A549 (cell line): ENCODE measurements at regions not wholly inside any gene's neighbourhood (a gene's known extent, or its start where the extent isn't known, plus 50 kb on each side); places are given as distances from the start of the nearest gene placed in this dataset.

ENCODE experiments used
- JUN ChIP-seq, 2 experiments: fragments of >200 bp; sonication (Bioruptor Twin); formaldehyde crosslinking; IDR thresholded peaks; 2 replicates in 1 of 2; 3 replicates in 1 of 2; pipeline ENCODE4 v1.6.1; 2016 to 2017
- RNF2 ChIP-seq: fragments of 200-600 bp; sonication (generic); IDR thresholded peaks from 2 replicates; pipeline ENCODE4 v1.6.1; 2016; ENCODE audit warnings: low read depth, mild to moderate bottlenecking, antibody characterized with exemption, moderate library complexity, borderline replicate concordance
- TF ChIP-seq, protein P1 (sequence below): fragments of >200 bp; sonication (Bioruptor Twin); formaldehyde crosslinking; IDR thresholded peaks from 3 replicates; pipeline ENCODE4 v1.5.1; 2016
- TF ChIP-seq, protein P2 (sequence below): fragments of 150-350 bp; IDR thresholded peaks from 2 replicates; pipeline ENCODE4 v1.6.1; 2014; ENCODE audit warnings: low read depth, mild to moderate bottlenecking, low read length
- TF ChIP-seq, protein P3 (sequence below): fragments of 200-600 bp; sonication (generic); IDR thresholded peaks from 2 replicates; pipeline ENCODE4 v1.6.1; 2016; ENCODE audit warnings: antibody characterized with exemption, mild to moderate bottlenecking, moderate library complexity

DNA sequence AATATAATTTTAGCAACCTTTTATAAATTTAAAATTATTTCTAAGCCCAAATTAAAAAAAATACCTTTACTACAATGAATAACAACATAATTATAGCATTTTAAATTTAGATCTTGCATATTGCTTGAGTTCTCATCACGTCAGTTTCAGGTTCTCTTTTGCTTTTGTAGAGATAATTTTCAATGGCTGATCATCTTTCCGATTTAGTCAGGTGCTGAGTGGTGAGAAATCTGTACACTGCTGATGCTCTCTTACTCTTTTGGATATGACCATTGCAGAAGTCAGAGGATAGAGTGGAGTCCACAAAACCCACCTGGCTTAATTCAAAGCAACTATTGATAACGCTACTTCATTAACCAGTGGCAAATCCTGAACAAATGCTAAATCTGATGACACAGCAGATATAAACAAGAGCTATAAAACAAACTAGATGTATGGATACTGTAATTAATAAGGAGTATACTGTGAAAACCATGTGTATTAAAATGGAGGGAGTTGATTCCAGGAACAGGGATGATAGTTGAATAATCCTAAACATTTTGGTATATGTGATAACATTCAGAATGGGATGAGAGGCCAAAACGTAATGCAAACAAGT, 394.8 kb downstream of the CSNK1G3 start:
- TF ChIP-seq, protein P1, sequence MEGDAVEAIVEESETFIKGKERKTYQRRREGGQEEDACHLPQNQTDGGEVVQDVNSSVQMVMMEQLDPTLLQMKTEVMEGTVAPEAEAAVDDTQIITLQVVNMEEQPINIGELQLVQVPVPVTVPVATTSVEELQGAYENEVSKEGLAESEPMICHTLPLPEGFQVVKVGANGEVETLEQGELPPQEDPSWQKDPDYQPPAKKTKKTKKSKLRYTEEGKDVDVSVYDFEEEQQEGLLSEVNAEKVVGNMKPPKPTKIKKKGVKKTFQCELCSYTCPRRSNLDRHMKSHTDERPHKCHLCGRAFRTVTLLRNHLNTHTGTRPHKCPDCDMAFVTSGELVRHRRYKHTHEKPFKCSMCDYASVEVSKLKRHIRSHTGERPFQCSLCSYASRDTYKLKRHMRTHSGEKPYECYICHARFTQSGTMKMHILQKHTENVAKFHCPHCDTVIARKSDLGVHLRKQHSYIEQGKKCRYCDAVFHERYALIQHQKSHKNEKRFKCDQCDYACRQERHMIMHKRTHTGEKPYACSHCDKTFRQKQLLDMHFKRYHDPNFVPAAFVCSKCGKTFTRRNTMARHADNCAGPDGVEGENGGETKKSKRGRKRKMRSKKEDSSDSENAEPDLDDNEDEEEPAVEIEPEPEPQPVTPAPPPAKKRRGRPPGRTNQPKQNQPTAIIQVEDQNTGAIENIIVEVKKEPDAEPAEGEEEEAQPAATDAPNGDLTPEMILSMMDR = no peak
- TF ChIP-seq JUN (IDR thresholded peaks at IDR 0.05) (no peak), RNF2 (no peak)
- TF ChIP-seq, protein P2, sequence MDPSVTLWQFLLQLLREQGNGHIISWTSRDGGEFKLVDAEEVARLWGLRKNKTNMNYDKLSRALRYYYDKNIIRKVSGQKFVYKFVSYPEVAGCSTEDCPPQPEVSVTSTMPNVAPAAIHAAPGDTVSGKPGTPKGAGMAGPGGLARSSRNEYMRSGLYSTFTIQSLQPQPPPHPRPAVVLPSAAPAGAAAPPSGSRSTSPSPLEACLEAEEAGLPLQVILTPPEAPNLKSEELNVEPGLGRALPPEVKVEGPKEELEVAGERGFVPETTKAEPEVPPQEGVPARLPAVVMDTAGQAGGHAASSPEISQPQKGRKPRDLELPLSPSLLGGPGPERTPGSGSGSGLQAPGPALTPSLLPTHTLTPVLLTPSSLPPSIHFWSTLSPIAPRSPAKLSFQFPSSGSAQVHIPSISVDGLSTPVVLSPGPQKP = no peak
- TF ChIP-seq, protein P3, sequence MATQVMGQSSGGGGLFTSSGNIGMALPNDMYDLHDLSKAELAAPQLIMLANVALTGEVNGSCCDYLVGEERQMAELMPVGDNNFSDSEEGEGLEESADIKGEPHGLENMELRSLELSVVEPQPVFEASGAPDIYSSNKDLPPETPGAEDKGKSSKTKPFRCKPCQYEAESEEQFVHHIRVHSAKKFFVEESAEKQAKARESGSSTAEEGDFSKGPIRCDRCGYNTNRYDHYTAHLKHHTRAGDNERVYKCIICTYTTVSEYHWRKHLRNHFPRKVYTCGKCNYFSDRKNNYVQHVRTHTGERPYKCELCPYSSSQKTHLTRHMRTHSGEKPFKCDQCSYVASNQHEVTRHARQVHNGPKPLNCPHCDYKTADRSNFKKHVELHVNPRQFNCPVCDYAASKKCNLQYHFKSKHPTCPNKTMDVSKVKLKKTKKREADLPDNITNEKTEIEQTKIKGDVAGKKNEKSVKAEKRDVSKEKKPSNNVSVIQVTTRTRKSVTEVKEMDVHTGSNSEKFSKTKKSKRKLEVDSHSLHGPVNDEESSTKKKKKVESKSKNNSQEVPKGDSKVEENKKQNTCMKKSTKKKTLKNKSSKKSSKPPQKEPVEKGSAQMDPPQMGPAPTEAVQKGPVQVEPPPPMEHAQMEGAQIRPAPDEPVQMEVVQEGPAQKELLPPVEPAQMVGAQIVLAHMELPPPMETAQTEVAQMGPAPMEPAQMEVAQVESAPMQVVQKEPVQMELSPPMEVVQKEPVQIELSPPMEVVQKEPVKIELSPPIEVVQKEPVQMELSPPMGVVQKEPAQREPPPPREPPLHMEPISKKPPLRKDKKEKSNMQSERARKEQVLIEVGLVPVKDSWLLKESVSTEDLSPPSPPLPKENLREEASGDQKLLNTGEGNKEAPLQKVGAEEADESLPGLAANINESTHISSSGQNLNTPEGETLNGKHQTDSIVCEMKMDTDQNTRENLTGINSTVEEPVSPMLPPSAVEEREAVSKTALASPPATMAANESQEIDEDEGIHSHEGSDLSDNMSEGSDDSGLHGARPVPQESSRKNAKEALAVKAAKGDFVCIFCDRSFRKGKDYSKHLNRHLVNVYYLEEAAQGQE = no peak
